ENCODE measurements at regions not wholly inside any gene's neighbourhood (a gene's known extent, or its start where the extent isn't known, plus 50 kb on each side); places are given as distances from the start of the nearest gene placed in this dataset.

DNA sequence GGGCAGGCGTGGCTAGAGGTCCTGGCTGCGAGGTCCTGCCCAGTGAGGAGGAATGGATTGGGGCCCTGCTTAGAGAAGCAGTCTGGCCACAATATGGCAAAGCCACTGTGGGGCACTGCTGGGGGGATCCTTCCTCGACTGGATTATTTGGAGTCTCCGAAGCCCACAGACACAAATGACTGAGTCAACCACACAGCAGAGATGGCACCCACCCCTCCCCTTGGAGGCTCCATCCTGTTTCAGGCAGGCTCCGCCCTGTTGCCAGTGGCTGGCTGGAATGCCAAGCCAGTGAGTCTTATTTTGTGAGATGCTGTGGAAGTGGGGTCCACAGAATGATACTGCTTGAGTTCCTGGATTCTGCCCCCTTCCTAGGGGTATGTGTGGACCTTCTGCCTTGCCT lies 363.9 kb downstream of the PPP1R2C start:
- H2BK15ac ChIP-seq (ENCODE audit: low read length): no peak overlapping the region

GRCh38 chrX:42399632-42400024 lies 378.3 kb downstream of the PPP1R2C start:
- H2BK120ac ChIP-seq (ENCODE audit: low read depth, low read length): no peak overlapping the region
- no peaks in the 10 kb centered on the region for H3K4me1 ChIP-seq (ENCODE audit: control insufficient read depth in 2 of 2, insufficient read depth in 1 of 2, low read depth in 1 of 2, low read length in 2 of 2)
- H3K79me1 ChIP-seq (ENCODE audit: low read depth, low read length): no peaks in the 10 kb centered on the region
- no peak overlapping the region for H2BK12ac ChIP-seq (ENCODE audit: low read length)
- H2AK5ac ChIP-seq (ENCODE audit: low read depth, low read length): no peak overlapping the region
- H2BK5ac ChIP-seq (ENCODE audit: low read length): no peak overlapping the region
- H3K27me3 ChIP-seq (ENCODE audit: control insufficient read depth in 3 of 3, insufficient read depth in 3 of 3, low read depth in 1 of 3, low read length in 3 of 3): peaks cover 0 to 2% (median 0%) of the 10 kb centered on the region in 3 experiments
- no peaks in the 10 kb centered on the region for H3K36me3 ChIP-seq (replicated peaks in 1 of 2; ENCODE audit: control insufficient read depth in 2 of 2, insufficient read depth in 2 of 2, low read length in 2 of 2)
- H4K91ac ChIP-seq (ENCODE audit: low read depth, low read length, poor library complexity): no peak overlapping the region
- no peak overlapping the region for H3K27ac ChIP-seq (replicated peaks; ENCODE audit: low read length)
- H3K4me3 ChIP-seq (ENCODE audit: low read length in 2 of 2): no peak overlapping the region
- H3K9me3 ChIP-seq (replicated peaks in 1 of 2; ENCODE audit: control insufficient read depth in 2 of 2, insufficient read depth in 1 of 2, low read depth in 1 of 2, low read length in 2 of 2): no peaks in the 10 kb centered on the region
- H2AFZ ChIP-seq (ENCODE audit: low read length): no peak overlapping the region
- DNase-seq (ENCODE audit: low spot score): no peak
- no peak overlapping the region for H3K14ac ChIP-seq (ENCODE audit: low read length)
- WGBS, 2 donors (ENCODE audit: extremely low coverage in 2 of 2, insufficient read length in 2 of 2, insufficient replicate concordance in 1 of 2): no CpG with 5 or more reads among the region's 2 CpGs
- H2BK15ac ChIP-seq (ENCODE audit: low read length): no peak overlapping the region
- no peak overlapping the region for H3K23ac ChIP-seq (ENCODE audit: low read depth, low read length, poor library complexity)
- no peak overlapping the region for H4K8ac ChIP-seq (ENCODE audit: low read depth, low read length)
- no peak overlapping the region for H3K9ac ChIP-seq (ENCODE audit: low read depth, low read length, poor library complexity)
- H3K4ac ChIP-seq (ENCODE audit: low read length): no peak overlapping the region
- H3K4me2 ChIP-seq (ENCODE audit: insufficient read depth, low read length, poor library complexity, severe bottlenecking): no peak overlapping the region
- H3K18ac ChIP-seq (ENCODE audit: low read length): no peak overlapping the region

More for the DNA sequence above, 363.9 kb downstream of the PPP1R2C start:
- H3K4me1 ChIP-seq (ENCODE audit: control insufficient read depth in 2 of 2, insufficient read depth in 1 of 2, low read depth in 1 of 2, low read length in 2 of 2): no peaks in the 10 kb centered on the region
- no peak overlapping the region for H2BK120ac ChIP-seq (ENCODE audit: low read depth, low read length)
- no peak overlapping the region for H4K91ac ChIP-seq (ENCODE audit: low read depth, low read length, poor library complexity)
- H4K8ac ChIP-seq (ENCODE audit: low read depth, low read length): no peak overlapping the region
- H3K23ac ChIP-seq (ENCODE audit: low read depth, low read length, poor library complexity): no peak overlapping the region
- no peak overlapping the region for H3K4ac ChIP-seq (ENCODE audit: low read length)
- no peaks in the 10 kb centered on the region for H3K9me3 ChIP-seq (replicated peaks in 1 of 2; ENCODE audit: control insufficient read depth in 2 of 2, insufficient read depth in 1 of 2, low read depth in 1 of 2, low read length in 2 of 2)
- H3K4me2 ChIP-seq (ENCODE audit: insufficient read depth, low read length, poor library complexity, severe bottlenecking): no peak overlapping the region
- H2AFZ ChIP-seq (ENCODE audit: low read length): no peak overlapping the region
- H3K79me1 ChIP-seq (ENCODE audit: low read depth, low read length): no peaks in the 10 kb centered on the region
- no peak overlapping the region for H3K18ac ChIP-seq (ENCODE audit: low read length)
- no peaks in the 10 kb centered on the region for H3K36me3 ChIP-seq (replicated peaks in 1 of 2; ENCODE audit: control insufficient read depth in 2 of 2, insufficient read depth in 2 of 2, low read length in 2 of 2)
- DNase-seq (ENCODE audit: low spot score): no peak
- H2BK5ac ChIP-seq (ENCODE audit: low read length): no peak overlapping the region
- H2AK5ac ChIP-seq (ENCODE audit: low read depth, low read length): no peak overlapping the region
- no peak overlapping the region for H3K9ac ChIP-seq (ENCODE audit: low read depth, low read length, poor library complexity)
- no peak overlapping the region for H3K14ac ChIP-seq (ENCODE audit: low read length)
- WGBS, 2 donors (ENCODE audit: extremely low coverage in 2 of 2, insufficient read length in 2 of 2, insufficient replicate concordance in 1 of 2): no CpG with 5 or more reads among the region's 5 CpGs
- H2BK12ac ChIP-seq (ENCODE audit: low read length): no peak overlapping the region
- no peak overlapping the region for H3K4me3 ChIP-seq (ENCODE audit: low read length in 2 of 2)
- H3K27ac ChIP-seq (replicated peaks; ENCODE audit: low read length): no peak overlapping the region
- no peaks in the 10 kb centered on the region for H3K27me3 ChIP-seq (ENCODE audit: control insufficient read depth in 3 of 3, insufficient read depth in 3 of 3, low read depth in 1 of 3, low read length in 3 of 3)

- Histone ChIP-seq H3K9me3 (replicated peaks in 1 of 2; ENCODE audit: control insufficient read depth in 2 of 2, insufficient read depth in 1 of 2, low read depth in 1 of 2, low read length in 2 of 2) (no peaks in the 10 kb centered on the region), H3K14ac (ENCODE audit: low read length) (no peak overlapping the region), H4K91ac (ENCODE audit: low read depth, low read length, poor library complexity) (no peak overlapping the region), H2BK15ac (ENCODE audit: low read length) (no peak overlapping the region), H3K23ac (ENCODE audit: low read depth, low read length, poor library complexity) (no peak overlapping the region), H4K8ac (ENCODE audit: low read depth, low read length) (no peak overlapping the region), H3K27ac (replicated peaks; ENCODE audit: low read length) (no peak overlapping the region), H3K4me2 (ENCODE audit: insufficient read depth, low read length, poor library complexity, severe bottlenecking) (no peak overlapping the region), H3K4ac (ENCODE audit: low read length) (no peak overlapping the region), H3K27me3 (ENCODE audit: control insufficient read depth in 3 of 3, insufficient read depth in 3 of 3, low read depth in 1 of 3, low read length in 3 of 3) (peaks cover 0 to 2% (median 0%) of the 10 kb centered on the region in 3 experiments), H3K79me1 (ENCODE audit: low read depth, low read length) (no peaks in the 10 kb centered on the region), H2AFZ (ENCODE audit: low read length) (no peak overlapping the region), H2BK12ac (ENCODE audit: low read length) (no peak overlapping the region), H3K4me1 (ENCODE audit: control insufficient read depth in 2 of 2, insufficient read depth in 1 of 2, low read depth in 1 of 2, low read length in 2 of 2) (no peaks in the 10 kb centered on the region), H2AK5ac (ENCODE audit: low read depth, low read length) (no peak overlapping the region), H3K18ac (ENCODE audit: low read length) (no peak overlapping the region), H3K36me3 (replicated peaks in 1 of 2; ENCODE audit: control insufficient read depth in 2 of 2, insufficient read depth in 2 of 2, low read length in 2 of 2) (no peaks in the 10 kb centered on the region), H2BK120ac (ENCODE audit: low read depth, low read length) (no peak overlapping the region), H2BK5ac (ENCODE audit: low read length) (no peak overlapping the region), H3K9ac (ENCODE audit: low read depth, low read length, poor library complexity) (no peak overlapping the region), H3K4me3 (ENCODE audit: low read length in 2 of 2) (no peak overlapping the region)
- no peak for DNase-seq (ENCODE audit: low spot score)
- no CpG with 5 or more reads among the region's 8 CpGs for WGBS, 2 donors (ENCODE audit: extremely low coverage in 2 of 2, insufficient read length in 2 of 2, insufficient replicate concordance in 1 of 2)
Measured at GRCh38 chrX:42398967-42399631, 378.9 kb downstream of the PPP1R2C start.

DNA sequence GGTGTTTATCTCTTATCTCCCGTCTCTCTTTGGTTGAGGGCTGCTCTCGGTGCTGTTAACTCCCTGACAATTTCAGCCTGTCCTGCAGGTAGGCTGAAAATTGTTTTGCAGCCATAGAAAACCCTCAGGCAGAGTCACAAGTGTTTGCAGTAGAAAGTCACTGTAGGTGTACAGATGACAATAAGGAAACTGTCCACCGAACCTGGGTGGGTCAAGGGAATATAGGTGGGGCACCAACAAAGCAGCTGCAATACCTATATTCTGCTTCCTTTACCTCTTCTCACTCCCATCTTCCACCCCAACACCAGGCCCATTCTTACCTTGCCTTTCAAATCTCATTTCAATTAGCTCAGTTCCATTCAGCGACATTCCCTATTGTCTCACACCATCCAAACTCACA lies 381.8 kb downstream of the PPP1R2C start:
- H2AK5ac ChIP-seq (ENCODE audit: low read depth, low read length): no peak overlapping the region
- no peak overlapping the region for H3K4me2 ChIP-seq (ENCODE audit: insufficient read depth, low read length, poor library complexity, severe bottlenecking)
- no peak overlapping the region for H4K8ac ChIP-seq (ENCODE audit: low read depth, low read length)
- H3K79me1 ChIP-seq (ENCODE audit: low read depth, low read length): no peaks in the 10 kb centered on the region
- no peak overlapping the region for H2BK12ac ChIP-seq (ENCODE audit: low read length)
- no peak overlapping the region for H3K14ac ChIP-seq (ENCODE audit: low read length)
- H2AFZ ChIP-seq (ENCODE audit: low read length): no peak overlapping the region
- no peak overlapping the region for H4K91ac ChIP-seq (ENCODE audit: low read depth, low read length, poor library complexity)
- no peak overlapping the region for H3K23ac ChIP-seq (ENCODE audit: low read depth, low read length, poor library complexity)
- no peak overlapping the region for H2BK120ac ChIP-seq (ENCODE audit: low read depth, low read length)
- no peak overlapping the region for H2BK15ac ChIP-seq (ENCODE audit: low read length)
- no peaks in the 10 kb centered on the region for H3K36me3 ChIP-seq (replicated peaks in 1 of 2; ENCODE audit: control insufficient read depth in 2 of 2, insufficient read depth in 2 of 2, low read length in 2 of 2)
- H3K27ac ChIP-seq (replicated peaks; ENCODE audit: low read length): no peak overlapping the region
- no peak overlapping the region for H2BK5ac ChIP-seq (ENCODE audit: low read length)
- no peak for DNase-seq (ENCODE audit: low spot score)
- H3K4me3 ChIP-seq (ENCODE audit: low read length in 2 of 2): no peak overlapping the region
- no peak overlapping the region for H3K18ac ChIP-seq (ENCODE audit: low read length)
- H3K27me3 ChIP-seq (ENCODE audit: control insufficient read depth in 3 of 3, insufficient read depth in 3 of 3, low read depth in 1 of 3, low read length in 3 of 3): peaks cover 0 to 2% (median 0%) of the 10 kb centered on the region in 3 experiments
- no peak overlapping the region for H3K4ac ChIP-seq (ENCODE audit: low read length)
- no peaks in the 10 kb centered on the region for H3K9me3 ChIP-seq (replicated peaks in 1 of 2; ENCODE audit: control insufficient read depth in 2 of 2, insufficient read depth in 1 of 2, low read depth in 1 of 2, low read length in 2 of 2)
- no peak overlapping the region for H3K9ac ChIP-seq (ENCODE audit: low read depth, low read length, poor library complexity)
- WGBS, 2 donors (ENCODE audit: extremely low coverage in 2 of 2, insufficient read length in 2 of 2, insufficient replicate concordance in 1 of 2): no CpG with 5 or more reads among the region's 4 CpGs
- H3K4me1 ChIP-seq (ENCODE audit: control insufficient read depth in 2 of 2, insufficient read depth in 1 of 2, low read depth in 1 of 2, low read length in 2 of 2): no peaks in the 10 kb centered on the region
